ENCODE measurements at regions not wholly inside any gene's neighbourhood (a gene's known extent, or its start where the extent isn't known, plus 50 kb on each side); places are given as distances from the start of the nearest gene placed in this dataset.

GRCh38 chr3:31448882-31449243 lies 83.9 kb upstream of the STT3B start:
- peaks cover 7% of the 10 kb centered on the region for H3K9me3 ChIP-seq (replicated peaks; ENCODE audit: control insufficient read depth, low read depth, low read length)
- no peak for DNase-seq
- no peak overlapping the region for H3K27ac ChIP-seq (ENCODE audit: low read length)
- H3K4me3 ChIP-seq (ENCODE audit: low read length), result no peak overlapping the region
- H3K4me1 ChIP-seq (ENCODE audit: control insufficient read depth, insufficient read depth, low read length), result peaks cover 3% of the 10 kb centered on the region
- no peaks in the 10 kb centered on the region for H3K36me3 ChIP-seq (ENCODE audit: control insufficient read depth, insufficient read depth, low read length)
- no peaks in the 10 kb centered on the region for H3K27me3 ChIP-seq (ENCODE audit: control insufficient read depth, insufficient read depth, low read length)
- WGBS (ENCODE audit: insufficient coverage), result no CpG with 5 or more reads among the region's 1 CpG

DNA sequence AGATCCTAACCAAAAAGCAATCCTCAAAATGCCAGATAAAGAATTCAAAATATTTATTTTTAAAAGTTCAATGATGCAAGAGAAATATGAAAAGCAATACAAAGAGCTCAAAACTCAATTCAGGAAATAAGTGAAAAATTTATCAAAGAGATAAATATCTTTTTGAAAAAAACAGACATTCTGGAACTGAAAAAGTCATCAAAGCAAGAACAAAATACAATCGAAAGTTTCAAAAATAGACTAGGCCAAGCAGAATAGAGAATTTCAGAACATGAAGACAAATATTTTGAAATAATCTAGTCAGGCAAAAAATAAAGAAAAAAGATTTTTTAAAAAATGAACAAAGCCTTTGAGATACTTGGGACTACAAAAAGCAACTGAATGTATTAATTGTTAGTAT lies 83.4 kb upstream of the STT3B start:
- H3K9me3 ChIP-seq (replicated peaks; ENCODE audit: control insufficient read depth, low read depth, low read length), result peaks cover 7% of the 10 kb centered on the region
- H3K4me1 ChIP-seq (ENCODE audit: control insufficient read depth, insufficient read depth, low read length), result peaks cover 3% of the 10 kb centered on the region
- DNase-seq, result no peak
- H3K27me3 ChIP-seq (ENCODE audit: control insufficient read depth, insufficient read depth, low read length), result no peaks in the 10 kb centered on the region
- no peaks in the 10 kb centered on the region for H3K36me3 ChIP-seq (ENCODE audit: control insufficient read depth, insufficient read depth, low read length)
- no CpG with 5 or more reads among the region's 1 CpG for WGBS (ENCODE audit: insufficient coverage)
- H3K4me3 ChIP-seq (ENCODE audit: low read length), result no peak overlapping the region
- H3K27ac ChIP-seq (ENCODE audit: low read length), result no peak overlapping the region

GRCh38 chr3:31450345-31450744 lies 82.4 kb upstream of the STT3B start:
- no peak overlapping the region for H3K4me3 ChIP-seq (ENCODE audit: low read length)
- peaks cover 7% of the 10 kb centered on the region for H3K9me3 ChIP-seq (replicated peaks; ENCODE audit: control insufficient read depth, low read depth, low read length)
- no peaks in the 10 kb centered on the region for H3K4me1 ChIP-seq (ENCODE audit: control insufficient read depth, insufficient read depth, low read length)
- DNase-seq, result no peak
- H3K27me3 ChIP-seq (ENCODE audit: control insufficient read depth, insufficient read depth, low read length), result no peaks in the 10 kb centered on the region
- H3K36me3 ChIP-seq (ENCODE audit: control insufficient read depth, insufficient read depth, low read length), result no peaks in the 10 kb centered on the region
- H3K27ac ChIP-seq (ENCODE audit: low read length), result no peak overlapping the region

- Histone ChIP-seq H3K27me3 (ENCODE audit: control insufficient read depth, insufficient read depth, low read length) (no peaks in the 10 kb centered on the region), H3K4me3 (ENCODE audit: low read length) (no peak overlapping the region), H3K27ac (ENCODE audit: low read length) (no peak overlapping the region), H3K4me1 (ENCODE audit: control insufficient read depth, insufficient read depth, low read length) (no peaks in the 10 kb centered on the region), H3K36me3 (ENCODE audit: control insufficient read depth, insufficient read depth, low read length) (no peaks in the 10 kb centered on the region), H3K9me3 (replicated peaks; ENCODE audit: control insufficient read depth, low read depth, low read length) (peaks cover 7% of the 10 kb centered on the region)
- 93% methylated on average over 22 of the region's 24 CpGs for WGBS (ENCODE audit: insufficient coverage)
- no peak for DNase-seq
These were observed 80.1 kb upstream of the STT3B start for GRCh38 chr3:31452495-31453106.

GRCh38 chr3:31453430-31453829 lies 79.3 kb upstream of the STT3B start:
- H3K4me1 ChIP-seq (ENCODE audit: control insufficient read depth, insufficient read depth, low read length), result no peaks in the 10 kb centered on the region
- WGBS (ENCODE audit: insufficient coverage), result 84% methylated on average over 6 of the region's 8 CpGs
- no peak overlapping the region for H3K27ac ChIP-seq (ENCODE audit: low read length)
- H3K36me3 ChIP-seq (ENCODE audit: control insufficient read depth, insufficient read depth, low read length), result no peaks in the 10 kb centered on the region
- no peak for DNase-seq
- H3K4me3 ChIP-seq (ENCODE audit: low read length), result no peak overlapping the region
- H3K9me3 ChIP-seq (replicated peaks; ENCODE audit: control insufficient read depth, low read depth, low read length), result peaks cover 7% of the 10 kb centered on the region
- H3K27me3 ChIP-seq (ENCODE audit: control insufficient read depth, insufficient read depth, low read length), result no peaks in the 10 kb centered on the region

DNA sequence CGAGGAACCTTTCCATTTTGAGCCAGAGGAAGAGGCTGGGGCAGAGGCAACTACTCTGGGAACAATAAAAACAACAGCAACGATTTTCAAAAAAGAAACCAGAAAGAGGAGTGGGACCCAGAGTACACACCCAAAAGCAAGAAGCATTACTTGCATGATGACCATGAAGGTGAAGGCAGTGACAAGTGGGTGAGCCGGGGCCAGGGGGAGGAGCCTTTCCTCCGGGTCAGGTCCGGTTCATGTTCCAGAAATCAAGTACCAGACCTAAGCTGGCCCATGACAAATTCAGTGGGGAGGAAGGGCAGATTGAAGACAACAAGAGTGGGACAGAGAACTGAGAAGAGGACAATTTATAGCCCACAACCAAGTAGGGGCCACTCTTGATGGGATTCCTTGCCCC lies 77.2 kb upstream of the STT3B start:
- no peak overlapping the region for H3K4me3 ChIP-seq (ENCODE audit: low read length)
- no peaks in the 10 kb centered on the region for H3K36me3 ChIP-seq (ENCODE audit: control insufficient read depth, insufficient read depth, low read length)
- H3K4me1 ChIP-seq (ENCODE audit: control insufficient read depth, insufficient read depth, low read length), result no peaks in the 10 kb centered on the region
- DNase-seq, result no peak
- no peak overlapping the region for H3K27ac ChIP-seq (ENCODE audit: low read length)
- H3K9me3 ChIP-seq (replicated peaks; ENCODE audit: control insufficient read depth, low read depth, low read length), result no peaks in the 10 kb centered on the region
- H3K27me3 ChIP-seq (ENCODE audit: control insufficient read depth, insufficient read depth, low read length), result no peaks in the 10 kb centered on the region
- 93% methylated on average over 3 of the region's 5 CpGs for WGBS (ENCODE audit: insufficient coverage)

DNA sequence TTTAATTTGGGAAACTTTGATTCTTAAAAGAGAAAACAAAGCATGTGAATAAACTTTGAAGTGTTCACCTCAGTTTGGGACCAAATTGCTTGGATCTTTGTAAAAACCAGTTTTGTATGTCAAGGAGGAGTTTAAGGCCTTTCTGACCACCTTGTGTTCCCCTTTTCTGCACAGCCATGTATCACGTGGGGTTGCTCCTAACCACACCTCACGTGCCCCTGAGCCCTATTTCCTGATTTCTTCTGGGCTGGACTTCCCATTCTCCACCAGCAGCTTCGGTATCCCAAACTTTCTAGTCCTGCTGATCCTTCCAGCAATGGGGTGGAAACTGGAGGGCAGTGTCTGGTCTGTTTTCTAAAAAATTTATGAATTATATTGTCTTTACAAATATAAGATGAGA lies 76.4 kb upstream of the STT3B start:
- WGBS (ENCODE audit: insufficient coverage), result no CpG with 5 or more reads among the region's 3 CpGs
- H3K36me3 ChIP-seq (ENCODE audit: control insufficient read depth, insufficient read depth, low read length), result no peaks in the 10 kb centered on the region
- DNase-seq, result no peak
- no peaks in the 10 kb centered on the region for H3K9me3 ChIP-seq (replicated peaks; ENCODE audit: control insufficient read depth, low read depth, low read length)
- H3K27me3 ChIP-seq (ENCODE audit: control insufficient read depth, insufficient read depth, low read length), result no peaks in the 10 kb centered on the region
- H3K4me3 ChIP-seq (ENCODE audit: low read length), result no peak overlapping the region
- H3K27ac ChIP-seq (ENCODE audit: low read length), result no peak overlapping the region
- H3K4me1 ChIP-seq (ENCODE audit: control insufficient read depth, insufficient read depth, low read length), result no peaks in the 10 kb centered on the region

DNA sequence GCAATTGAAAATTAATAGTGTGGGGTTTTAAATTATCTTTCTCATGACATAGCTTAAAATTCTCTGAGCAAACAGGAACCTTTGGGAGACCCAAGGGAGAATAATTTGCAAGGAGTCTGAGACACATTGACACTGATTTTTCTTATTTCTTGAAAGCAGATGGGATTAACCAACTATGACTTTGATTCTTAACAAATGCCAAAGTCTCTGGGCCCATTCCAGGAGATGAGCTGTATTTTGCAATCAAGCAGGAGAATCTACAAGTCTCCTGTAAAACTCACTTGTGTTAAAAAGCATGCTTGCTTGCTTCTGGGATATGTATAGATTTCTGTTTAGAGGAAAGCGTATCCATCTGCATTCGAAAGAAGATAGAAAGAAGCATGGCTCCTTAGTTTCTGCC lies 71.3 kb upstream of the STT3B start:
- no CpG with 5 or more reads among the region's 2 CpGs for WGBS (ENCODE audit: insufficient coverage)
- no peak overlapping the region for H3K27ac ChIP-seq (ENCODE audit: low read length)
- no peaks in the 10 kb centered on the region for H3K9me3 ChIP-seq (replicated peaks; ENCODE audit: control insufficient read depth, low read depth, low read length)
- no peaks in the 10 kb centered on the region for H3K4me1 ChIP-seq (ENCODE audit: control insufficient read depth, insufficient read depth, low read length)
- no peaks in the 10 kb centered on the region for H3K36me3 ChIP-seq (ENCODE audit: control insufficient read depth, insufficient read depth, low read length)
- no peaks in the 10 kb centered on the region for H3K27me3 ChIP-seq (ENCODE audit: control insufficient read depth, insufficient read depth, low read length)
- DNase-seq, result no peak
- no peak overlapping the region for H3K4me3 ChIP-seq (ENCODE audit: low read length)

- Histone ChIP-seq H3K27me3 (ENCODE audit: control insufficient read depth, insufficient read depth, low read length) (no peaks in the 10 kb centered on the region), H3K4me1 (ENCODE audit: control insufficient read depth, insufficient read depth, low read length) (no peaks in the 10 kb centered on the region), H3K4me3 (ENCODE audit: low read length) (no peak overlapping the region), H3K27ac (ENCODE audit: low read length) (no peak overlapping the region), H3K36me3 (ENCODE audit: control insufficient read depth, insufficient read depth, low read length) (no peaks in the 10 kb centered on the region), H3K9me3 (replicated peaks; ENCODE audit: control insufficient read depth, low read depth, low read length) (no peaks in the 10 kb centered on the region)
- DNase-seq, result peak; percentile 17
- WGBS (ENCODE audit: insufficient coverage), result no CpG with 5 or more reads among the region's 4 CpGs
These were observed 70.6 kb upstream of the STT3B start for GRCh38 chr3:31462050-31462569.

DNA sequence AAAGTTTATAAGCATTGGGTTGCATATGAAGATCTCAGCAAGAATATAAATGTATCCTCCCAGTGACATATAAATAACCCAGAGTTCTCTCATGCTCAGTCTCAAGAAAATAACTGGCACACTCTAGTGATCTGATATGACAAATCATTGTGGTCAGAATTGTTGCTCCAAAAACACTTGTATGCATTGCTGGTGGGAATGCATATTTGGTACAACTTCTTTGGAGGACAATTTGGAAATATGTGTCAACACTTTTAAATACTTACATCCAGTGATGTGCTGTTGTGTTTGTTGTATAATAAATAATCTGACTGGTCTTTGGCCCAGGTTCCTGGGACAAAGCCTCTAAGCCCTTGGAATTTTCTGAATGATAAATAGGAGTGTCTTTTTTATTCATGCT lies 66.7 kb upstream of the STT3B start:
- no peaks in the 10 kb centered on the region for H3K9me3 ChIP-seq (replicated peaks; ENCODE audit: control insufficient read depth, low read depth, low read length)
- H3K36me3 ChIP-seq (ENCODE audit: control insufficient read depth, insufficient read depth, low read length), result no peaks in the 10 kb centered on the region
- no peaks in the 10 kb centered on the region for H3K4me1 ChIP-seq (ENCODE audit: control insufficient read depth, insufficient read depth, low read length)
- no peak overlapping the region for H3K27ac ChIP-seq (ENCODE audit: low read length)
- no peak for DNase-seq
- no peak overlapping the region for H3K4me3 ChIP-seq (ENCODE audit: low read length)
- H3K27me3 ChIP-seq (ENCODE audit: control insufficient read depth, insufficient read depth, low read length), result no peaks in the 10 kb centered on the region

DNA sequence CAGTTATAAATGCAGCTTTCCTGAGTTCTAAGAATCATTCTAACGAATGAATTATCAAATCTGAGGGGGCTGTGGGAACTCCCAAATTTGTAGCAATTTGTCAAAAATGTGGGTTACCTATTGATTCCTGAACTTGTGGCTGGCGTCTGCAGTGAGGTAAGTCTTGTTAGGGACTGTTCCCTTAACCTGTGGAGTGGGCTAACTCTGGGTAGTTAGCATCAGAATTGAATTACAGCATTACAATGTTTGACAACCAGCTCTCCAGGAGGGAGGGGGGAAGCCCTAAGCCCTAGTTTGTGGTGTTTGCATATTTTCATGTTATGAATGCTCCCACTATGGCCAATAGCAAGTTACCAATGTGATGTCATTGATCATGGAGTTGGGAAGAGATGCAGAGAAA lies 65.9 kb upstream of the STT3B start:
- Histone ChIP-seq H3K27ac (ENCODE audit: low read length) (no peak overlapping the region), H3K27me3 (ENCODE audit: control insufficient read depth, insufficient read depth, low read length) (no peaks in the 10 kb centered on the region), H3K36me3 (ENCODE audit: control insufficient read depth, insufficient read depth, low read length) (no peaks in the 10 kb centered on the region), H3K9me3 (replicated peaks; ENCODE audit: control insufficient read depth, low read depth, low read length) (no peaks in the 10 kb centered on the region), H3K4me3 (ENCODE audit: low read length) (no peak overlapping the region), H3K4me1 (ENCODE audit: control insufficient read depth, insufficient read depth, low read length) (no peaks in the 10 kb centered on the region)
- DNase-seq, result no peak
- WGBS (ENCODE audit: insufficient coverage), result 92% methylated on average over 2 of the region's 2 CpGs

Measured in muscle of leg (tissue), 3 donors.